HG03558 (cell line): ENCODE measurements at regions not wholly inside any gene's neighbourhood (a gene's known extent, or its start where the extent isn't known, plus 50 kb on each side); places are given as distances from the start of the nearest gene placed in this dataset.

Experiments used
- ATAC-seq: cut with Tn5 transposase; IDR thresholded peaks from one replicate; pipeline ENCODE4 v1.9.1; 2021; ENCODE audit warnings: moderate number of reproducible peaks; ENCODE audit not compliant: unreplicated experiment; ENCODE audit errors: extremely low read depth

GRCh38 chr4:123495530-123495929 lies 98.9 kb downstream of the SPRY1 start:
- no peak for ATAC-seq

GRCh38 chr4:123496421-123496820 lies 99.8 kb downstream of the SPRY1 start:
- no peak for ATAC-seq

- ATAC-seq = no peak
Observed at GRCh38 chr4:123497340-123497739, 100.7 kb downstream of the SPRY1 start.

- ATAC-seq = no peak
Observed at GRCh38 chr4:123501733-123502132, 105.1 kb downstream of the SPRY1 start.

GRCh38 chr4:123503698-123504363 lies 107.2 kb downstream of the SPRY1 start:
- ATAC-seq = no peak

GRCh38 chr4:123505095-123506010 lies 108.8 kb downstream of the SPRY1 start:
- no peak for ATAC-seq

- ATAC-seq = no peak
Observed at GRCh38 chr4:123506011-123506695, 109.6 kb downstream of the SPRY1 start.

- ATAC-seq = no peak
Observed at GRCh38 chr4:123507376-123507775, 110.8 kb downstream of the SPRY1 start.

GRCh38 chr4:123510221-123510620 lies 113.6 kb downstream of the SPRY1 start:
- no peak for ATAC-seq

- no peak for ATAC-seq
Observed at GRCh38 chr4:123510659-123511058, 114.1 kb downstream of the SPRY1 start.

- ATAC-seq = no peak
Observed at GRCh38 chr4:123516576-123516975, 120.0 kb downstream of the SPRY1 start.

- ATAC-seq = no peak
Observed at GRCh38 chr4:123517176-123517575, 120.6 kb downstream of the SPRY1 start.

- ATAC-seq = no peak
Observed at GRCh38 chr4:123517971-123518370, 121.4 kb downstream of the SPRY1 start.

- ATAC-seq = no peak
Observed at GRCh38 chr4:123520325-123520724, 123.7 kb downstream of the SPRY1 start.

GRCh38 chr4:123522081-123522480 lies 125.5 kb downstream of the SPRY1 start:
- ATAC-seq = no peak

- no peak for ATAC-seq
Observed at GRCh38 chr4:123522646-123523045, 126.1 kb downstream of the SPRY1 start.

- ATAC-seq = no peak
Observed at GRCh38 chr4:123524958-123525628, 128.5 kb downstream of the SPRY1 start.

- no peak for ATAC-seq
Observed at GRCh38 chr4:123526511-123526910, 129.9 kb downstream of the SPRY1 start.

- no peak for ATAC-seq
Observed at GRCh38 chr4:123528501-123529277, 132.1 kb downstream of the SPRY1 start.

GRCh38 chr4:123529278-123529568 lies 132.6 kb downstream of the SPRY1 start:
- ATAC-seq = no peak
